H9 (cell line): ENCODE measurements at regions not wholly inside any gene's neighbourhood (a gene's known extent, or its start where the extent isn't known, plus 50 kb on each side); places are given as distances from the start of the nearest gene placed in this dataset.

Experiments used
- DNase-seq: peaks from one replicate; pipeline ENCODE4 v3.0.0-alpha.2; 2017
- H2AFZ ChIP-seq: one replicate; pipeline ENCODE4 v1.6.1; 2013; ENCODE audit warnings: mild to moderate bottlenecking, low read length, control low read depth, moderate library complexity
- H2AK5ac ChIP-seq: 2 replicates; pipeline ENCODE4 v1.6.1; 2013; ENCODE audit warnings: low read length, control low read depth, mixed read lengths; ENCODE audit not compliant: insufficient read length
- H2BK120ac ChIP-seq: one replicate; pipeline ENCODE4 v1.6.1; 2013; ENCODE audit warnings: low read depth, mild to moderate bottlenecking, low read length, control low read depth, inconsistent platforms; ENCODE audit not compliant: poor library complexity, severe bottlenecking
- H2BK12ac ChIP-seq: 2 replicates; pipeline ENCODE4 v1.6.1; 2013; ENCODE audit warnings: low read length, control low read depth, mixed read lengths, low read depth; ENCODE audit not compliant: insufficient read length
- H2BK15ac ChIP-seq: 2 replicates; pipeline ENCODE4 v1.6.1; 2013; ENCODE audit warnings: low read depth, low read length, control low read depth
- H2BK20ac ChIP-seq: one replicate; pipeline ENCODE4 v1.6.1; 2013; ENCODE audit warnings: low read depth, mild to moderate bottlenecking, low read length, control low read depth, inconsistent platforms; ENCODE audit not compliant: poor library complexity, severe bottlenecking
- H2BK5ac ChIP-seq: 2 replicates; pipeline ENCODE4 v1.6.1; 2013; ENCODE audit warnings: low read length, control low read depth, mixed read lengths; ENCODE audit not compliant: insufficient read length
- H3K14ac ChIP-seq: 2 replicates; pipeline ENCODE4 v1.6.1; 2013; ENCODE audit warnings: low read length, control low read depth; ENCODE audit not compliant: insufficient read depth
- H3K18ac ChIP-seq: 2 replicates; pipeline ENCODE4 v1.6.1; 2013; ENCODE audit warnings: low read depth, mild to moderate bottlenecking, mixed read lengths, low read length, control low read depth; ENCODE audit not compliant: insufficient read length
- H3K23ac ChIP-seq: 2 replicates; pipeline ENCODE4 v1.6.1; 2013; ENCODE audit warnings: low read length, control low read depth, mixed read lengths, low read depth; ENCODE audit not compliant: insufficient read length
- H3K23me2 ChIP-seq: 2 replicates; pipeline ENCODE4 v1.6.1; 2013; ENCODE audit warnings: low read depth, mild to moderate bottlenecking, mixed read lengths, low read length, control low read depth; ENCODE audit not compliant: insufficient read length, poor library complexity, severe bottlenecking
- H3K27ac ChIP-seq: 2 replicates; pipeline ENCODE4 v1.5.1; 2013; ENCODE audit warnings: low read length, control low read depth, mixed read lengths, low read depth; ENCODE audit not compliant: insufficient read length
- H3K27me3 ChIP-seq: 2 replicates; pipeline ENCODE4 v1.6.1; 2013; ENCODE audit warnings: low read length, control low read depth, inconsistent platforms; ENCODE audit not compliant: insufficient read depth
- H3K4ac ChIP-seq: 2 replicates; pipeline ENCODE4 v1.6.1; 2013; ENCODE audit warnings: low read depth, mild to moderate bottlenecking, control low read depth, inconsistent platforms, low read length, moderate library complexity
- H3K4me1 ChIP-seq: 2 replicates; pipeline ENCODE4 v1.6.1; 2013; ENCODE audit warnings: low read length, control low read depth, inconsistent platforms; ENCODE audit not compliant: insufficient read depth
- H3K4me2 ChIP-seq: 2 replicates; pipeline ENCODE4 v1.6.1; 2013; ENCODE audit warnings: low read length, control low read depth, mixed read lengths; ENCODE audit not compliant: insufficient read length, insufficient read depth
- H3K56ac ChIP-seq: 2 replicates; pipeline ENCODE4 v1.6.1; 2013; ENCODE audit warnings: low read depth, mild to moderate bottlenecking, mixed read lengths, low read length, control low read depth; ENCODE audit not compliant: insufficient read length
- H3K79me1 ChIP-seq: 2 replicates; pipeline ENCODE4 v1.6.1; 2013; ENCODE audit warnings: low read depth, mild to moderate bottlenecking, moderate library complexity, low read length, control low read depth, inconsistent platforms; ENCODE audit not compliant: insufficient read depth, poor library complexity, severe bottlenecking
- H3K79me2 ChIP-seq: 2 replicates; pipeline ENCODE4 v1.6.1; 2013; ENCODE audit warnings: low read length, control low read depth, inconsistent platforms; ENCODE audit not compliant: insufficient read depth
- H3K9ac ChIP-seq: 2 replicates; pipeline ENCODE4 v1.6.1; 2013; ENCODE audit warnings: low read length, control low read depth, mixed read lengths; ENCODE audit not compliant: insufficient read length; ENCODE audit errors: extremely low read depth
- H3K9me3 ChIP-seq: one replicate; pipeline ENCODE4 v1.6.1; 2013; ENCODE audit warnings: low read depth, low read length, inconsistent platforms; ENCODE audit not compliant: control insufficient read depth
- H3T11ph ChIP-seq: one replicate; pipeline ENCODE4 v1.6.1; 2013; ENCODE audit warnings: mild to moderate bottlenecking, low read length, control low read depth, inconsistent platforms
- H4K20me1 ChIP-seq: one replicate; pipeline ENCODE4 v1.6.1; 2013; ENCODE audit not compliant: control insufficient read depth, insufficient read length, insufficient read depth
- H4K5ac ChIP-seq: 2 replicates; pipeline ENCODE4 v1.6.1; 2013; ENCODE audit warnings: low read depth, mild to moderate bottlenecking, mixed read lengths, low read length, control low read depth; ENCODE audit not compliant: insufficient read length
- H4K8ac ChIP-seq: replicated peaks from 2 replicates; pipeline ENCODE4 v1.6.1; 2013; ENCODE audit warnings: low read length, control low read depth, mixed read lengths, low read depth; ENCODE audit not compliant: insufficient read length
- H4K91ac ChIP-seq: 2 replicates; pipeline ENCODE4 v1.6.1; 2013; ENCODE audit warnings: low read depth, mild to moderate bottlenecking, moderate library complexity, mixed read lengths, low read length, control low read depth; ENCODE audit not compliant: insufficient read length
- H3K27ac Mint-ChIP-seq, 3 experiments: 2 replicates in 2 of 3; 3 replicates in 1 of 3; pipeline ENCODE4 v1.8.0; 2020 to 2021; ENCODE audit warnings: mixed read lengths in 3 of 3, mild to moderate bottlenecking in 1 of 3, moderate library complexity in 1 of 3
- H3K27me3 Mint-ChIP-seq: 2 replicates; pipeline ENCODE4 v1.8.0; 2021; ENCODE audit warnings: low read depth, mild to moderate bottlenecking, moderate library complexity, mixed read lengths
- H3K36me3 Mint-ChIP-seq, 3 experiments: 2 replicates in 2 of 3; 3 replicates in 1 of 3; pipeline ENCODE4 v1.8.0; 2020 to 2021; ENCODE audit warnings: low read depth in 3 of 3, mixed read lengths in 3 of 3; ENCODE audit not compliant: insufficient read depth in 1 of 3
- H3K4me1 Mint-ChIP-seq, 2 experiments: 2 replicates each; pipeline ENCODE4 v1.8.0; 2020; ENCODE audit warnings: mixed read lengths in 2 of 2
- H3K4me3 Mint-ChIP-seq, 2 experiments: 2 replicates in 1 of 2; 3 replicates in 1 of 2; pipeline ENCODE4 v1.8.0; 2020 to 2021; ENCODE audit warnings: mild to moderate bottlenecking in 2 of 2, mixed read lengths in 2 of 2, moderate library complexity in 1 of 2
- H3K9me3 Mint-ChIP-seq, 2 experiments: 2 replicates in 1 of 2; 3 replicates in 1 of 2; pipeline ENCODE4 v1.8.0; 2020; ENCODE audit warnings: mild to moderate bottlenecking in 2 of 2, mixed read lengths in 2 of 2, moderate library complexity in 1 of 2
- WGBS: extraction: QIAGEN DNeasy Blood & Tissue Kit; methylation state at CpG from one replicate; pipeline ENCODE4 v1.1.7; 2013; ENCODE audit warnings: missing lambda C conversion rate, low lambda C conversion rate, mixed read lengths; ENCODE audit not compliant: insufficient read length; ENCODE audit errors: extremely low coverage; 5-methylcytosine and 5-hydroxymethylcytosine counted together
- TF ChIP-seq, protein P1 (sequence below): fragments of 200-600 bp; sonication (generic); conservative IDR thresholded peaks from 3 replicates; pipeline ENCODE4 v1.8.0; 2021; ENCODE audit warnings: antibody characterized with exemption, mild to moderate bottlenecking

DNA sequence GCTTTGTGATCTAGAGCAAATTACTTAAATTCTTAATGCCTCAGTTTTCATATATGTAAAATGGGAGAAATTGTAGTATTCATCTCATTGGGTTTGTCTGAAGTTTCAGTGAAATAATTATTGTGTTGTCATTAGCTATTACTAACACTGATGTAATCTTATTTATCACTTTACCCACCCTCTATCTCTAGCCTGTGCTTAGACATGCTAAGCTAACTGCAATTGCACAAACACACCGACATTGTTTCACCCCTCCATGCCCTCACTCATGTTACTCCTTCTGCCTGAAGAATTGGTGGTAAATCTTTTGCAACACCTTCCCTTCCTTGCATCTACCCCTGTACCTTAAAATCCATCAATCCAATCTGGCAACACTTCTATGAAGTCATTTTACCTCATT lies 241.6 kb downstream of the BCAT1 start:
- Histone ChIP-seq H4K5ac (no peak overlapping the region), H2BK12ac (no peak overlapping the region), H4K20me1 (no peaks in the 10 kb centered on the region), H4K8ac (no peak overlapping the region), H3K23me2 (no peaks in the 10 kb centered on the region), H2AK5ac (no peak overlapping the region), H3K14ac (no peak overlapping the region), H3K79me2 (no peaks in the 10 kb centered on the region), H3K56ac (no peak overlapping the region), H2BK15ac (no peak overlapping the region), H4K91ac (no peak overlapping the region), H3K4ac (no peak overlapping the region), H3K27me3 (no peaks in the 10 kb centered on the region), H3K18ac (no peak overlapping the region), H2BK120ac (no peak overlapping the region), H2BK20ac (no peak overlapping the region), H3T11ph (no peak overlapping the region), H2BK5ac (no peak overlapping the region), H3K79me1 (no peaks in the 10 kb centered on the region), H3K9ac (no peak overlapping the region), H3K4me1 (no peaks in the 10 kb centered on the region), H2AFZ (no peak overlapping the region), H3K4me2 (no peak overlapping the region), H3K27ac (no peak overlapping the region), H3K23ac (no peak overlapping the region), H3K9me3 (no peaks in the 10 kb centered on the region)
- H3K36me3 Mint-ChIP-seq = no peaks in the 10 kb centered on the region
- DNase-seq = no peak
- TF ChIP-seq, protein P1, sequence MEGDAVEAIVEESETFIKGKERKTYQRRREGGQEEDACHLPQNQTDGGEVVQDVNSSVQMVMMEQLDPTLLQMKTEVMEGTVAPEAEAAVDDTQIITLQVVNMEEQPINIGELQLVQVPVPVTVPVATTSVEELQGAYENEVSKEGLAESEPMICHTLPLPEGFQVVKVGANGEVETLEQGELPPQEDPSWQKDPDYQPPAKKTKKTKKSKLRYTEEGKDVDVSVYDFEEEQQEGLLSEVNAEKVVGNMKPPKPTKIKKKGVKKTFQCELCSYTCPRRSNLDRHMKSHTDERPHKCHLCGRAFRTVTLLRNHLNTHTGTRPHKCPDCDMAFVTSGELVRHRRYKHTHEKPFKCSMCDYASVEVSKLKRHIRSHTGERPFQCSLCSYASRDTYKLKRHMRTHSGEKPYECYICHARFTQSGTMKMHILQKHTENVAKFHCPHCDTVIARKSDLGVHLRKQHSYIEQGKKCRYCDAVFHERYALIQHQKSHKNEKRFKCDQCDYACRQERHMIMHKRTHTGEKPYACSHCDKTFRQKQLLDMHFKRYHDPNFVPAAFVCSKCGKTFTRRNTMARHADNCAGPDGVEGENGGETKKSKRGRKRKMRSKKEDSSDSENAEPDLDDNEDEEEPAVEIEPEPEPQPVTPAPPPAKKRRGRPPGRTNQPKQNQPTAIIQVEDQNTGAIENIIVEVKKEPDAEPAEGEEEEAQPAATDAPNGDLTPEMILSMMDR = no peak
- no peak overlapping the region for H3K27ac Mint-ChIP-seq
- WGBS = no CpG with 5 or more reads among the region's 1 CpG
- no peaks in the 10 kb centered on the region for H3K4me1 Mint-ChIP-seq
- H3K9me3 Mint-ChIP-seq = no peaks in the 10 kb centered on the region
- H3K27me3 Mint-ChIP-seq = no peaks in the 10 kb centered on the region
- H3K4me3 Mint-ChIP-seq = no peak overlapping the region
